ENCODE measurements at regions not wholly inside any gene's neighbourhood (a gene's known extent, or its start where the extent isn't known, plus 50 kb on each side); places are given as distances from the start of the nearest gene placed in this dataset.

DNA sequence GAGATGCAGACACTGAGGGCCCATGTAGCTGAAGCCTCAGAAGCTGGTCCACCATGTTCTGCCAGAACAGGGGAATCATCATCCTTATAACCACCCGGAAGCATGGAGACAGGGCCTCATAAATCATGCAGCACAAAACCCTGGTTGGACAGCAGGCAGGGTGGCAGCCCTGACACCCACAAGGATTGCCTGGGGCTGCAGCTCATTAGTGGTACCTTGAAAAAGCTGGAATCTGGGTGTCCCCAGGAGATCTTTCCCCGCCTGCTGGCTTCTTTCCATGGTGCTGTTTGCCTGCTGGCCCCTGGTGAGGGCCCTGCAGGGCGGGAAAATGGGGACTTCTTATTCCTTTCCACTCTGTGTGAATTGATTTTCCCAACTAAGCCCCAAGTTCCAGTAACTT lies 50.6 kb upstream of the GGTLC1 start:
- TF ChIP-seq POLR2AphosphoS5 (IDR thresholded peaks at IDR 0.05; ENCODE audit: insufficient read depth in 1 of 2, low read depth in 1 of 2) = no peak
- TF ChIP-seq, protein P1, sequence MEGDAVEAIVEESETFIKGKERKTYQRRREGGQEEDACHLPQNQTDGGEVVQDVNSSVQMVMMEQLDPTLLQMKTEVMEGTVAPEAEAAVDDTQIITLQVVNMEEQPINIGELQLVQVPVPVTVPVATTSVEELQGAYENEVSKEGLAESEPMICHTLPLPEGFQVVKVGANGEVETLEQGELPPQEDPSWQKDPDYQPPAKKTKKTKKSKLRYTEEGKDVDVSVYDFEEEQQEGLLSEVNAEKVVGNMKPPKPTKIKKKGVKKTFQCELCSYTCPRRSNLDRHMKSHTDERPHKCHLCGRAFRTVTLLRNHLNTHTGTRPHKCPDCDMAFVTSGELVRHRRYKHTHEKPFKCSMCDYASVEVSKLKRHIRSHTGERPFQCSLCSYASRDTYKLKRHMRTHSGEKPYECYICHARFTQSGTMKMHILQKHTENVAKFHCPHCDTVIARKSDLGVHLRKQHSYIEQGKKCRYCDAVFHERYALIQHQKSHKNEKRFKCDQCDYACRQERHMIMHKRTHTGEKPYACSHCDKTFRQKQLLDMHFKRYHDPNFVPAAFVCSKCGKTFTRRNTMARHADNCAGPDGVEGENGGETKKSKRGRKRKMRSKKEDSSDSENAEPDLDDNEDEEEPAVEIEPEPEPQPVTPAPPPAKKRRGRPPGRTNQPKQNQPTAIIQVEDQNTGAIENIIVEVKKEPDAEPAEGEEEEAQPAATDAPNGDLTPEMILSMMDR (IDR thresholded peaks at IDR 0.05) = no peak
- no peak for TF ChIP-seq POLR2A (IDR thresholded peaks at IDR 0.05)

Measured in vagina (tissue), 2 donors.